ENCODE measurements at regions not wholly inside any gene's neighbourhood (a gene's known extent, or its start where the extent isn't known, plus 50 kb on each side); places are given as distances from the start of the nearest gene placed in this dataset.
"Not testable (repeated sequence)": the region's sequence is repeated elsewhere in the genome, so short reads cannot be mapped to it uniquely, and the experiment has no call there.

DNA sequence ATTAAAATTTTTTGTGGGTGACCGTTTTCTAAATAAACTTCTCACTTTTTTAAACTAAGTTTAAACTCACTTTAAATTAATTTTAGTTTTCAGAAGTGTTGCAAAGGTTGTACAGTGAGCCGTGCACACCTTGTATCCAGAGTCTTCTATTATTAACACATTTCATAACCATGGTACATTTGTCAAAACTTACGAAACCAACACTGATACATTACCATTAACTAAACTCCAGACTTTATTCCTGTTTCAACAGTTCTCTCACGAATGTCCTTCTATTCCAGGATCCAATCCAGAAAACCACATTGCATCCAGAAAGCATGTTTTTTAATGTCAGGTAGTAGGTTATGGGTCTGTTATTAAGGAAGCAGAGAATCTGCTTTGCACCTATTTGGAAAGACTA is 319.9 kb downstream of the CBLN4 start:
- no peak for DNase-seq (ENCODE audit: low spot score)

- DNase-seq (ENCODE audit: low spot score): no peak
Observed at GRCh38 chr20:55684578-55684977, 320.7 kb downstream of the CBLN4 start.

GRCh38 chr20:55678970-55679667 is 326.2 kb downstream of the CBLN4 start:
- no peak for DNase-seq (ENCODE audit: low spot score)

DNA sequence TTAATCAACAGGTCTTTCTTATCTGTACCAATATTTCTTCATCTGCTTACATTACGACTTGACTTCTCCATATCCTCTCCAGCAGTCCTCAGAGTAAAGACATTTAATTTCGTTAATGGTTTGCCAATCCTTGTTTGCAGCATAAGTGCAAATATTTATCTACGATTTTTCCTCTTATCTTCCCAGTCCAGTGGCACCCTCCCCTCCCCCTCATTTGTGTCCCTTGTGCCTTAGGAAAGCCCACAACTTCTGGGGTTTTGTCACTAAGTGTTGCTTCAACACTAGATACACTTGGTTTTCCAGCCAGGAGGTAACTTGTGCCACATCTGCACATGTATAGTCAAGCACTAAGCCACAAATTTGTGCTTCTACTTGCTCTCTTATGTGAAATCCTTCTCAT is 327.2 kb downstream of the CBLN4 start:
- no peak for DNase-seq (ENCODE audit: low spot score)

- DNase-seq (ENCODE audit: low spot score): no peak
Observed at GRCh38 chr20:55677011-55677410, 328.3 kb downstream of the CBLN4 start.

- no peak for DNase-seq (ENCODE audit: low spot score)
Observed at GRCh38 chr20:55676097-55676496, 329.2 kb downstream of the CBLN4 start.

DNA sequence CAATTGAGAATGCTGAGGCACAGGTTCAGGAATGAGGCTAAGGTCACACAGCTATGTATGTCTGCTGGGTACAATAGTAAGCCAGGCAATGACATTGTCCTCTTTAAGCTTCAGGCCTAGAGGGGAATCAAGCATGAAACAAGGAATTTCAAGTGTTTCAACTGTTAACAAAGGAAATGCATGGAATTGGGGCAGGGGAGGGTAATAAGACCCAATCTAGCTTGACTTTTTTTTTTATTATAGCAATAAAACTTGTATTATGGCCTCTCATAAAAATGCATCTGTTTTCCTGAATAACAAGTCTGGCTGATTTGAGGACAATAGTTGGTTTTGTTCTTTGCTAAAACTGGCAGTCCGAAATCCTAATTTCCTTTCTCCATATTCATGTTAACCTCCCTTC is 336.7 kb downstream of the CBLN4 start:
- DNase-seq (ENCODE audit: low spot score): no peak

- DNase-seq (ENCODE audit: low spot score): no peak
Observed at GRCh38 chr20:55667955-55668354, 337.4 kb downstream of the CBLN4 start.

DNA sequence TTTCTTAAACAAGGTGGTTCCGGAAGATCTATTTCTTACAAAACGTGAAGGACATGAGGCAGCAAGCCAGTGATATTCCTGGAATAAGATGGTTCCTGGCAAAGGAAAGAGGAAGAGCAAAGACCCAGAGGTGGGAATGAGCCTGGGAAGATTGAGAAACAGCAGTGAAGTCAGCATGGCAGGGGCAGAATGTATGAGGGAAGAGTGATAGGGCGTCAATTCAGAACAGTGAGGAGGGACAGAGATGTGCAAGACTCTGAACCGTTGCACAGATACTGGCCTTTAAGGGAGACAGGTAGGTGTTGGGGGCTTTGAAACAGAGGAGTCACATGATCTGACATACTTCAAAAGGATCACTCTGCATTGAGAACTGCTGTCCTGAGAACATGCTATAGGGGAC is 338.3 kb downstream of the CBLN4 start:
- no peak for DNase-seq (ENCODE audit: low spot score)

GRCh38 chr20:55656231-55656775 is 349.0 kb downstream of the CBLN4 start:
- DNase-seq (ENCODE audit: low spot score): no peak

DNA sequence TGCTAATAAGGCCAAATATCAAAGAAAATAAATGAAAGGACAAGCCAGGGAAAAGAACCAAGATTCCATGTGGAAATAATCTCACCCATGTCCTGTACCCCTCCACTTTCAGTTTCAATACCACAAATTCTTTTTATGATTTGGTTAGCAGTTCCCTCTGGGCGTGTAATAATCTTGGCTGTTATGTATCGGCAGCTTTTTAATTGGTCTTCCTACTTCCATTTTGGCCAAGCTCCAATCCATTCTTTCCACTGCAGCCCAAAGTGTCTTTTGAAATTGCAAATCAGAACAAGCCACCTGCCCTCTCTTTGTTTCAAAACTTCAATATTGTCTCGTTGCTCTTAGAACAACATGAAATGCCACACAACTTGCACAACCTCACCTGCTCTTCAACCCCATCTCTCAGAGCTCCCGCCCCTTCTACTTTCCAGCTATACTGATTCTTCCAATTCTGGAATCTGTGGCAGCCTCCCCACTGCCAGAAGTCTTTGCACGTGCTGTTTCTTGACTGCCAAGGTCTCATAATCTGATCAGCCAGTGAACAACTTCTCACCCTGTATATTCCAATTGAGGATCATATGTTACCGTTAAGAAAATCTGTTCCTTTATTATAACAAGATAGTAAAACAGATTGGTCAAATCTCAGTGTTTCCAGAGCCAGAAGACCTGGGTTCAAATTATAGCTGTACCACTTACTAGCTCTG is 354.5 kb downstream of the CBLN4 start:
- no peak for DNase-seq (ENCODE audit: low spot score)

DNA sequence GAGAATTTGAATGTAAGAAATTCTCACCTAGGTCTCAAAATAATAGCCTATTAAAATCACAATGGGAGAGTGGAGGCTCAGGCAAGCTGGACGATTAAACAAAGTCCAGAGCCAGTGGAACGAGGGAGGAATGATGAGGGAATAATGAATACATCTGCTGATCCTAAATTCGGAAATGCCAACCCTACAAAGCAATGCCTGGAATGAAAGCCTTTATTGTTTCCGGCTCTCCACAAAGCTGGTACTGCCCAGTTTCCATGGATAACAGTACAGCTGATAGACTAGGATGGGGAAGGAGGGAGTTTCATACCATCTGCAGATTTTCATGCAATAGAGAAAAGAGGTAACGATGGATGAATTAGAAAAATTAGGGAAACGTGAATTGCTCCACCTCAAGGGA is 356.1 kb downstream of the CBLN4 start:
- DNase-seq (ENCODE audit: low spot score): no peak

DNA sequence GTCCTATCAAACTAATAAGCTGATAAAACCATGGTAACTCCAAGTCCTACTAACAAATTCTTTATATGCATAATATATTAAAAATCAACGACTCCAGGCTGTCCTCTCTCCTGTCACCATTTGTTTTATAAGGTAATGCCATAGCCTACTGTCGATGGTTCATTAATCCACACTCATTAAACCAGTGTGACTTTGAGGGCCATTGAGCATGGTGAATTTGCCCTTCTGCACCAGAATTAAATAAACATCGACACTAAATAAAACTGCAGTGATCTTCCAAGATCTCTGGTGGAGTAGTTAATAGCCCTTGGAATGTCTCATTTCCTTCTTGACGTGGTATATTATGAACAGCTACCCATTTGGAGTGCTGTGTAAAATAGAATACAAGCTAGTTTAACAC is 358.5 kb downstream of the CBLN4 start:
- DNase-seq (ENCODE audit: low spot score): no peak

GRCh38 chr20:55641497-55641896 is 363.8 kb downstream of the CBLN4 start:
- no peak for DNase-seq (ENCODE audit: low spot score)

- no peak for DNase-seq (ENCODE audit: low spot score)
Observed at GRCh38 chr20:55635870-55636269, 369.4 kb downstream of the CBLN4 start.

DNA sequence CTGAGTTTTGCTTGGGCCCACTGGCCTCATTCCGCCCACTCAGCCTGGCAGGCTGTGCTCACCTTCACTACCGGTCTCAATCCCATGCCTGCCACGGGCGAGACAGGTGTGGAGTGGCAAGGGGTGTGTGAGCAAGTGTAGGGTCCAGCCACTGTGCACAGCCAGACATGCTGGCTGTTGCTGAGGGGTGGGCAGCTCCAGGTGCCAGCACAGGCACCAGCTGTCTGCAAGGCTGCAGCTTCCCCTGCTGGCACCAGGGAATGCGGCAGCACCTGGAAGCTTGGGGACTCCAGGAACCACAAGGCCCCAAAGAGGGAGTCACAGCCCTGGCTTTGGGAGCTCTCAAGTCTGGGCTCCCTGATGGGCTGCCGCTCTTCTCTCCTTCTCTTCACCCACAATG is 372.7 kb downstream of the CBLN4 start:
- DNase-seq (ENCODE audit: low spot score): no peak

- DNase-seq (ENCODE audit: low spot score): not testable (repeated sequence)
Observed at GRCh38 chr20:55629143-55629542, 376.2 kb downstream of the CBLN4 start.

DNA sequence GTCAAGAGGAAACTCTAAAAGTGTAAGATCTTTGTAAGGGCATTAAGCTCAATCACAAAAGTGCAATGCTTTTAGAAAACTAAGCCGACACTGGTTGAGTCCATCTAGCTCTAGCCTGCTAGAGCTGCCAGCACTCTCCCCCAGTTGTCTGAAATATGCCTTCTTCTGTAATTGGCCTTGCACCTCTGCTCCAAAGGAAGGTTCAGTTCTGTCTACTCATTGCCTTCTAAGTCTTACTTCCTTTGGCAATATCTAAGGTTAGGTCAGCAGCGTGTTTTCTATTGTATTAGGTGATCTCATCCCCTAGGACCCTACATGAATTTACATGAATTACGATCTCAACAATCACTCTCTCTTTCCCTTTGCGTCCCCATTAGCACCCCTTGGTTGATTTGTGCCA is 378.6 kb downstream of the CBLN4 start:
- no peak for DNase-seq (ENCODE audit: low spot score)

DNA sequence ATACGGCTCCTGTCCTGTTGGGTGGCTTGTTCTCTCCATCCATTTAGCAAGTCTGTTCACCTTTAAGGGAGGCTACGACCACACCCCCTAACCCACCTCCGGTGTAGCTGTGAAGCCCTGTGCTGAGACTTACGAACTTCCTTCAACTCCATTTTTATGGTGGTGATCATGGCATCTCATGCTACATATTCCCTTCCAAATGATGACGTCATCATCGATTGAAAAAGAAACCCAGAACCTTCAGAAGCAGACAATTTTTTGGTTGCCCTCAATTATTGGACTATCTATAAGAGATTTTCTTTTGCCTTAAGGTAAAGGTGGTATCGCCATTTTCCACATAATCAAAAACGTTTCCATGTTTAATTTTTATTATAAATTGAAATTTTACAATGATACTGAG is 389.0 kb downstream of the CBLN4 start:
- no peak for DNase-seq (ENCODE audit: low spot score)

- no peak for DNase-seq (ENCODE audit: low spot score)
Observed at GRCh38 chr20:55615818-55616217, 389.5 kb downstream of the CBLN4 start.

GRCh38 chr20:55614220-55614757 is 391.0 kb downstream of the CBLN4 start:
- no peak for DNase-seq (ENCODE audit: low spot score)

DNA sequence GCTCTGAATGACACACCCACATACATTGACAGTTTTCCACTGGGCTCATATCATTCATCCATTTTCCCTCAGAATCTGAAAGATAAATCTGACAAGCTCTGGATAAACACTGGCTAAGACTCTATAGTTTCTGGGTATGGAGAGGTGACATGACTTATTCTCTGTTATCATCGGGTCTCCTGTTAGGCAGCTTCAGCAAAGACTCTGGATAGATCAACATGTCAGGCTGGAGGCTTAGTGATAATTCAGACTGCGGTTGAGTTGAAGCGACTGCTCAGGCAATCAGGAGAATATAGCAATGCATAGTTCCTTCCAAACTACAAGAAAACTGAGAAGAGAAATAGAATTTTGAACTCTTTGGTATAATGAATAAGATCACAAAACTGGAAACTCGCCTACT is 394.6 kb downstream of the CBLN4 start:
- DNase-seq (ENCODE audit: low spot score): no peak

DNA sequence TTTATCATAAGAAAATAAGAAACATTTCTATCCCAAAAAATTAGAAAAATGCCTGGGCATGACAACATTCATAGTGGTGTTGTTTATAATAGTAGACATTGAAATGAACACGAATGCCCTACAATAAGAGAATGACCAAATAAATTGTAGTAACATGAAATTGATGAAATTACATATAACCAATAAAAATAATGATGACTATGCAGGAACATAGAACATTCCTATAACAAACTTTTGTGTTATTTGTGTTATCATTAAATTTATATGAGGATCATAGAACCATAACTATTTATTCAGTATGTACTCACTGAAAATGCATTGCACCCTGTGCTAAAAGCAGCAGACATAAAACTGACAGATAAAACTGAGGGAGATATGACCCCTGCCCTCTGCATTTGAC is 399.7 kb downstream of the CBLN4 start:
- no peak for DNase-seq (ENCODE audit: low spot score)
